Esophagus muscularis mucosa (tissue), 3 donors: ENCODE measurements at regions not wholly inside any gene's neighbourhood (a gene's known extent, or its start where the extent isn't known, plus 50 kb on each side); places are given as distances from the start of the nearest gene placed in this dataset.

Source experiments
- EP300 ChIP-seq: sonication (generic); formaldehyde crosslinking; IDR thresholded peaks from one replicate; pipeline ENCODE4 v1.6.1; 2017; ENCODE audit warnings: antibody characterized with exemption
- POLR2AphosphoS5 ChIP-seq, 2 donors: sonication (generic); formaldehyde crosslinking; IDR thresholded peaks; one replicate each; pipeline ENCODE4 v1.6.1; 2017; ENCODE audit warnings: antibody characterized with exemption in 2 of 2

GRCh38 chrX:134745636-134746409 lies 51.2 kb downstream of the PABIR2 start:
- TF ChIP-seq POLR2AphosphoS5 (IDR thresholded peaks at IDR 0.05) (no peak), EP300 (no peak)
